Activated naive CD4-positive, alpha-beta T cell treated with anti-CD3 and anti-CD28 coated beads, Interleukin-2, amount 50 U/mL, for 72 hours (primary cell): ENCODE measurements at regions not wholly inside any gene's neighbourhood (a gene's known extent, or its start where the extent isn't known, plus 50 kb on each side); places are given as distances from the start of the nearest gene placed in this dataset.

ENCODE experiments used
- ATAC-seq, 2 donors: fragments of 150-1000 bp; cut with Tn5 transposase; 2 replicates each; pipeline ENCODE4 v1.10.0; 2021; ENCODE audit warnings: mild to moderate bottlenecking in 2 of 2, moderate library complexity in 2 of 2
- DNase-seq, 2 donors: peaks; one replicate each; pipeline ENCODE4 v3.0.0; 2021 to 2022; ENCODE audit warnings: low spot score in 2 of 2
- H3K27ac Mint-ChIP-seq, 2 donors: one replicate each; pipeline ENCODE4 v1.8.0; 2022; ENCODE audit warnings: mild to moderate bottlenecking in 2 of 2, mixed read lengths in 2 of 2
- H3K36me3 Mint-ChIP-seq, 2 donors: one replicate each; pipeline ENCODE4 v1.8.0; 2022; ENCODE audit warnings: mixed read lengths in 2 of 2
- H3K9me3 Mint-ChIP-seq, 2 donors: one replicate each; pipeline ENCODE4 v1.8.0; 2022; ENCODE audit warnings: mixed read lengths in 2 of 2

DNA sequence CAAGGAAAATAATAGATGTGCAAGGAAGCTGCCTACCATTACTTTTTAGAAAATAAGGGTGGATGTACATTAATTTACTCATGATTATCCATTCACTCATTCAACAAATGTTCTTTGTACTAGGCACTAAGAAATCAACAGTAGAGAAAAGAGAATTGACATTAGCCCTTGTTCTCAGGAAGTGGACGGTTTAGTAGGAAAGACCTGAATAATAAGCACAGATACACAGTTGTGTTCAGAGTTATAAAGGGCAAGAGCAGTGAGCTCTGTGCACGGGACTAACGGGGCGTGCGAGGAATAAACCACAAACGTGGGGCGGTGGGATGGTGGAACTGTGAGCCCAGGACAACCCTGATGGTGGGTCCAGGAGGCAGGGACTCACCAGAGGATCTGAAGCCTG lies 94.4 kb upstream of the MBOAT2 start:
- DNase-seq = no peak
- ATAC-seq = no peak
- H3K9me3 Mint-ChIP-seq = no peaks in the 10 kb centered on the region
- H3K27ac Mint-ChIP-seq = no peak overlapping the region
- no peaks in the 10 kb centered on the region for H3K36me3 Mint-ChIP-seq

DNA sequence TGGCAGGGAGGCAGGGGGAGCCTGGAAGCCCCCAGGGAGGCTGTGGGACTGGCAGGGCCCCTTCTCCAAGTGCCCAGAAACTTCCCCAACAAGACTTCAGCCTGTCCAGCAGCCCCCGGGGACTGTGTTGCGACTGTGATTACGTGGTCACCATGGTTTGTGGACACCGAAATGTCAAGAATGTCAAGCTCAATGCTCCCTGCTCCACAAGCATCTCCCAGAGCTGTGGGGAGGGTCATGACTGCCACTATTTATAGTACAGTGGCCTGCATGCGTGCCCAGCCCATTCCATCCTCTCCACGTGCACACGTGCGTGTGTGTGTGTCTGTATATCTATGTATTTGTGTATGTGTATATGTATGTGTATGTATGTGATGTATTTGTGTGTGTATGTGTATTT lies 93.8 kb upstream of the MBOAT2 start:
- DNase-seq (no peak), ATAC-seq (no peak)
- no peaks in the 10 kb centered on the region for H3K9me3 Mint-ChIP-seq
- no peaks in the 10 kb centered on the region for H3K36me3 Mint-ChIP-seq
- no peak overlapping the region for H3K27ac Mint-ChIP-seq

DNA sequence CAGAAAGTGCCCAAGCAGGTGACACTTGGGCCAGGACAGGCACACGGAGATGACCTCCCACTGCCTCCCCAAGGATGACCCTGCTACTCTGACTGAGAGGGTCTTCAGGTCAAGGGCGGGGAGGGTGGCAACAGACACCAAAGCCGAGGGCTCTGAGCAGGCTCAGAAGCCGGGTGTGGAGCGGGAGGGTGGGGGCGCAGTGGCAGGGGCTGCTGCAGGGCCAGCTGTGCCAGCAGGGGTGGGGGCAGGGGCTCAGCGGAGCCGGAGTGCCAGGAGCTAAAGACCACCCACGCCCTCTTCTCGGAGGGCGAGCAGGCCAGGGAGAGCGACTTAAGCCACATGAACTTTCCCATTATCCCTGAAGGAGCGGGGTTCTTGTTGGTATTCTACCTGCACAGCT lies 93.3 kb upstream of the MBOAT2 start:
- ATAC-seq (no peak), DNase-seq (no peak)
- Mint-ChIP-seq H3K27ac (no peak overlapping the region), H3K9me3 (no peaks in the 10 kb centered on the region), H3K36me3 (no peaks in the 10 kb centered on the region)

DNA sequence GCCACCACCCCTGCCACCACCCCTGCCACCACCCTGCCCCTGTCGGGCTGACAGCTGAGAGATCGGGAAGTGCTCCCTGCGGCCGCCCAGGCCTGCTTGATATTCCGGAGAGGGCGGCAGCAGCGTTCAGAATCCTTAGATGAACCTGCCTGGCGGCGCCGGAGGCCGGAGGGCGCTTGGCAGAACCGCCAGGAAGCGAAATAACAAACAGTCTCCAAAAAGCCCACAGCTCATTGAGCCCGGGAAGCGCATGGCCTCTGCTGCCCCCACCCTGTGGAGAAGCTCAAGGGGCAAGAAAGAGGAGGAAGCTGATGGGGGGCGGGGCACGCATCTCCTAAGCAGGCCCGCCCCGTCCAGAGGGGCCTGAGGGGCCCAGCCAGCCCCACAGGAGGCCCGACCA lies 92.2 kb upstream of the MBOAT2 start:
- Mint-ChIP-seq H3K27ac (no peak overlapping the region), H3K9me3 (no peaks in the 10 kb centered on the region), H3K36me3 (no peaks in the 10 kb centered on the region)
- ATAC-seq (no peak), DNase-seq (no peak)

DNA sequence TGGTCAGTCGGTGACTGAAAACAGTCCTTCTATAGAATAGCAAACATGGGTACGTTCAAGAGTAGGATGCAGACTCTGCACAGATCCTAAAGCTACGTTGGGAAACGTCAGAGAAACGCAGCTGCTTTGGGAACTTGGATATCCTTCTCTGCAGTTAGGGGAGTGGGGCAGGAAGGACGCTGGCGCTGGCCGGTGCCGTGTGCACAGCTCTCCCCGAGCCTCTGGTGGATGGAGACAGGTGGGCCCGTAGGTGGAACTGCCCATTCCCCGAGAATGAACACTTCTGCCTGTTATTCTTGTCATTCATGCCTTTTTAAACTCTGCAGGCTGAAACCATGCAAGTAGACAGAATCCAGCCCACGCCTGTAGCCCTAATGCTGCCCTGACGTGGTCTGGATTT lies 91.7 kb upstream of the MBOAT2 start:
- DNase-seq = no peak
- Mint-ChIP-seq H3K36me3 (no peaks in the 10 kb centered on the region), H3K27ac (no peak overlapping the region), H3K9me3 (no peaks in the 10 kb centered on the region)
- ATAC-seq = no peak

DNA sequence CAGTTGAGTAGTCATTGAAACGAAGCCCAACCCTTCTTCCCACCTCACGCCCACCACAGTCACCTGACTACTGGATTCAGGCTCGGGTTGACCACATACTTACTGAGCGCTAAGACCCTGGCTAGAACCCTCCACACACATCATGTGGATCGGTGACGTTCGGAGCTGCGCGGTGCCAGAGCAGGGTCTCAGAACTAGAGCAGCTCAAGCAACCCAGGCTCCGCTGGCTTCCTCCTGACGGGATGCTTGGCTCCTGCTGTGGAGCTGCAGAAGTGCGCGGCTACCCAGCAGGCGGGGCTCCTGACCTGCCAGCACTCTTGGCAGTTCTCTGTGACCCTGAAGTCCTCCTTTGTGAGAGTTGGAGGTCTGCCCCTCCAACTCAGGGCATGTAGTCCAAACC lies 90.6 kb upstream of the MBOAT2 start:
- ATAC-seq = no peak

DNA sequence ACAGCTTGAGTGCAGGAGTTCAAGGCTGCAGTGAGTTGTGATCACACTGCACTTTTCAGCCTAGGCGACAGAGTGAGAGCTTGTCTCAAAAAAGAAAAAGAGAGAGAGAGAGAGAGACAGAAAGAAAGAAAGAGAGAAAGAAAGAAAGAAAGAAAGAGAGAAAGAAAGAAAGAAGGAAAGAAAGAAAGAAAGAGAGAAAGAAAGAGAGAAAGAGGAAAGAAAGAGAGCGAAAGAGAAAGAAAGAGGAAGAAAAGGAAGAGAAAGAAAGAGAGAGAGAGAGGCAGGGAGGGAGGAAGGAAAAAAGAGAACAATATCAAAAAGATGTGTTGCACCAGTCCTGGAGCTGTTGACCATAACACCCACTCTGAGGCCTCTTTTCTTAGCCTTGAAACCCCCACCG lies 89.8 kb upstream of the MBOAT2 start:
- no peaks in the 10 kb centered on the region for H3K9me3 Mint-ChIP-seq
- ATAC-seq = no peak
- no peaks in the 10 kb centered on the region for H3K36me3 Mint-ChIP-seq
- peak overlapping the region in 1 of 2 donors; percentile 44 for H3K27ac Mint-ChIP-seq
- DNase-seq = no peak

More for the DNA sequence above, 90.6 kb upstream of the MBOAT2 start:
- H3K27ac Mint-ChIP-seq = no peak overlapping the region
- no peak for DNase-seq
- no peaks in the 10 kb centered on the region for H3K9me3 Mint-ChIP-seq
- H3K36me3 Mint-ChIP-seq = no peaks in the 10 kb centered on the region

DNA sequence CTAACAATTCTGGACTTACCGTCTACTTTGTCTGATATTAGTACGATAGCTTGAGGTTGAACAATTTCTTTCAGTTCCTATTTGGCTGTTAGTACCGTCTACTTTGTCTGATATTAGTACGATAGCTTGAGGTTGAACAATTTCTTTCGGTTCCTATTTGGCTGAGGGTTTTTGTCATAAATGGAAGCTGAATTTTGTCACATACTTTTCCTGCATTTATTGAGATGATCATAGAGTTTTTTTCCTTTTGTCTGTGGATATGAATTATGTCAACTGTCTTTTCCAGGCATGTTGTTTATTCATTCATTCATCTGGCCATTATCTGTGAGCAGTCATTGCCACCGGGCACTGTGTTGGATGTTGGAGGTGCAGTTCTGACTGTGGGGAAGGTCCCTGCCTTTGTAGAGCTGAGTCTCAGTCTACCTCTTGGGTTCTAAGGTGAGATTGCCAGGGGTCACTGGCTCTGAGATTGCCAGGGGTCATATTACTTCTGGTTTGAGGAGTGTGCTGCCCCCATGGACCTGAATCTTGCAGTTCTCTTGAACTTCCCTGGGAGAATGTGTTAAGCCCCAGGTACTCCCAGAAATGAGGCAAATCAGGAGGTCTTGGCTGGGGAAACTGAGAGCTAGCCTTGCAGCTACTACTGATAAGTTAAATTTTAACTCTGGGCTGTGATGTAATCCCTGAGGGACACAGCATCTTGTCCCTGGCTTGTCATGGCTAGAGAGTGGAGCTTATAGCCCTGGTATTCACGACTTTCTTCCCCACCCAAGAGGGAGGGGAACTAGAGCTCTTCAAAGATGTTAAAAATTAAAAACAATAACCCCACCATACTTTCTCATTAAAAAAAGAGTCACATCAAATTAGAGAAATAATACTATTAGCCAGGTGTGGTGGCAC lies 89.1 kb upstream of the MBOAT2 start:
- Mint-ChIP-seq H3K27ac (no peak overlapping the region), H3K36me3 (no peaks in the 10 kb centered on the region), H3K9me3 (no peaks in the 10 kb centered on the region)
- ATAC-seq (no peak), DNase-seq (no peak)

DNA sequence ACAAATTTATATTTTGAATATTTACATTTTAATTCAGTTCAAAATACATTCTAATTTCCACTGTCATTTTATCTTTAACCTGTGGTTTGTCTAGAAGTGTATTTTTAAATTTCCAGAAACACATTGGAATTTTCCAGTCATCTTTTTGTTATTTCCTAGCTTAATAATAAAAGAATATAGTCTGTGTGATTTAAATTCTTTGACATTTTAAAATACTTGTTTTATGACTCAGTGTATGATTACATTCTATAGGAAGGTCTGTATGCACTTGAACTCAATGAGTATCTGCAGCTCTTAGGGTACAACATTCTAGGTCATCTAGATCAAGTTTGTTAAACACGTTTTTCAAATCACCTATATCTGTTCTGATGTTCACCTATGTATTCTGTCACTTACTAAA lies 88.3 kb upstream of the MBOAT2 start:
- H3K9me3 Mint-ChIP-seq = no peaks in the 10 kb centered on the region
- H3K36me3 Mint-ChIP-seq = no peaks in the 10 kb centered on the region
- ATAC-seq (no peak), DNase-seq (no peak)
- H3K27ac Mint-ChIP-seq = no peak overlapping the region

DNA sequence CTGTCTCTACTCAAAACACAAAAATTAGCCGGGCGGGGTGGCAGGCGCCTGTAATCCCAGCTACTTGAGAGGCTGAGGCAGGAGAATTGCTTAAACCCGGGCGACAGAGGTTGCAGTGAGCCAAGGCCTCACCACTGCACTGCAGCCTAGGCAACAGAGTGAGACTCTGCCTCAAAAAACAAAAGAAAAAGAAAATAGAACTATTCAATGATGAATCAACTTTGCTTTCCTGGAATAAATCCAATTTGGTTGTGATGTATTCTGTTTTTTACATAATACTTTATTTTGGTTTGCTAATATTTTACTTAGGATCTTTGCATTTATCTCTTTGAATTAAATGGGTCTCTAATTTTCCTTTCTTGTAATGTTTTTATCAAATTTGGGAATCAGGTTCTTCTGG lies 86.3 kb upstream of the MBOAT2 start:
- no peaks in the 10 kb centered on the region for H3K36me3 Mint-ChIP-seq
- DNase-seq (no peak), ATAC-seq (no peak)
- no peak overlapping the region for H3K27ac Mint-ChIP-seq
- no peaks in the 10 kb centered on the region for H3K9me3 Mint-ChIP-seq

DNA sequence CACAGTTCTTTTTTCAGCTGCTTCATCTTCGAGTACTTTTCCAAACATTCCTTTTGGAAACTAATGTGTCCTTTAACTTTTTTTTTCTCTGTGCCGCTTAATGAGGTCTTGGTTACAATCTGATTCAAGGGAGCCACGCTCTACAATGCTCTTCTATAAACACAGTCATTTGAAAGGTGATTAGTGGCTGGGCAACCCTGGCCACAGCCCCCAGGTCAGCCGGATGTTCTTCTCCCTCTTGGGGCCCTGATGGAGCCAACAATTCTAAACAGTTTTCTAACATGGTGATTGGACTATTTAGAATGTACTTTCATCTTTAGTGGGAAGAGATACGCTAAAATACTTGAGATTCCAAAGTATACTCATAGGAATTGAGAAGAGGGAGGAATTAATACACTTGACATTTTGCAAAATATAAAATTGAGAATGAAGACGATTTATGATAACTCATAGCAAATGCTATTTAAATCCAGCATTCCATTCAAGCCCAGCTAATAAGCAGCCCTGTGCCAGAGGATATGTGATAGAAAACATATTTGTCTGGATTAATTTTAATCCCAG lies 83.7 kb upstream of the MBOAT2 start:
- Mint-ChIP-seq H3K9me3 (peaks cover 0 to 9% of the 10 kb centered on the region in 2 donors), H3K27ac (no peak overlapping the region), H3K36me3 (no peaks in the 10 kb centered on the region)
- no peak for DNase-seq
- no peak for ATAC-seq

DNA sequence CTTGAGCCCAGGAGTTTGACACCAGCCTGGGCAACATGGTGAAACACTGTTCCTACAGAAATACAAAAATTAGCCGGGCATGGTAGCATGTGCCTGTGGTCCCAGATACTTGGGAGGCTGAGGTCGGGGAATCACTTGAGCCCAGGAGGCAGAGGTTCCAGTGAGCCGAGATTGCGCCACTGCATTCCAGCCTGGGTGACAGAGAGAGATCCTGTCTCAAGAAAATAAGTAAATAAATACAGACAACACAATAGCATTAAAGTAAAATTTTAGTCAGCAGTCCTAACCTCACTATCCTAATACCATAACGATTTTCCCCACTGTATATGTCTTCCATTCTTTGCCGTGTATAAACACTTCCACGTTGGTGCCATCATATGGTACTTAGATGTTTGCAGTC lies 83.0 kb upstream of the MBOAT2 start:
- no peak for DNase-seq
- Mint-ChIP-seq H3K36me3 (no peaks in the 10 kb centered on the region), H3K27ac (no peak overlapping the region), H3K9me3 (peaks cover 5 to 15% of the 10 kb centered on the region in 2 donors)
- ATAC-seq = no peak

DNA sequence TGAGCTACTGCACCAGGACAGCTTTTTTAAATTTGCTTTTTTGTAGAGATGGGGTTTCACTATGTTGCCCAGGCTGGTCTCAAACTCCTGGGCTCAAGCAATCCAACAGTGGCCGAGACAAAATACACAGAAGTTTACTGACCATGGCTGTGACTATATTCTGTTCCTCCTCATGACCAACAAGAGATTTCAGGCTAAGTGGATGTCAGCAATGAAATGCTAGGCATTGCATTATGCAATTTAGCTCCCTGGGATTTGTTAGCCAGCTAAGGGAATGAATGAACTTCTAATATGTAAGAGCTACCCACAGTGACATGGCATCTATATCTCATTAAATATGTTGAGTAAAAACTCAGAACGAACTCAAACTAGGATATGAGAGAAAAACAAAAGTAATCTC lies 81.9 kb upstream of the MBOAT2 start:
- Mint-ChIP-seq H3K27ac (no peak overlapping the region), H3K36me3 (no peaks in the 10 kb centered on the region), H3K9me3 (peaks cover 6 to 17% of the 10 kb centered on the region in 2 donors)
- ATAC-seq (no peak), DNase-seq (no peak)

DNA sequence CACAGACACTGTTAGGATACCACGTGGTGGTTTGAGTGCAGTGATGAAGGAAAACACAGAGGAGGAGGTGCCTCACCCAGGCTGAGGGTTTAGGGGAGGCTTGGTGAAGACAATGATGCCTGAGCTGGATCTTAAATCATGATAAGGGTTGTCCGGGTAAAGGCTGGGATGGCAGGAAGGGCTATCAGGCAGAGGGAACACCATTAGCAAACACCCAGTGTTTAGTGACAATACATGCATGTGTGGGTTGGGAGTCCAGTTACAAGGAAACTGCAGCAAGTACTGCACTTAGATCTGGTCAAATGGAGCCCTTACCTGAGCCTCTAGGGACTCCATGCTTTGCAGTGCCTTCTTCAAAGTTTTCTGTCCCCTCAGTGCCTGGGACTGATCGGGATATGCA lies 79.8 kb upstream of the MBOAT2 start:
- Mint-ChIP-seq H3K36me3 (no peaks in the 10 kb centered on the region), H3K9me3 (peaks cover 6 to 17% of the 10 kb centered on the region in 2 donors), H3K27ac (no peak overlapping the region)
- DNase-seq = no peak
- no peak for ATAC-seq

DNA sequence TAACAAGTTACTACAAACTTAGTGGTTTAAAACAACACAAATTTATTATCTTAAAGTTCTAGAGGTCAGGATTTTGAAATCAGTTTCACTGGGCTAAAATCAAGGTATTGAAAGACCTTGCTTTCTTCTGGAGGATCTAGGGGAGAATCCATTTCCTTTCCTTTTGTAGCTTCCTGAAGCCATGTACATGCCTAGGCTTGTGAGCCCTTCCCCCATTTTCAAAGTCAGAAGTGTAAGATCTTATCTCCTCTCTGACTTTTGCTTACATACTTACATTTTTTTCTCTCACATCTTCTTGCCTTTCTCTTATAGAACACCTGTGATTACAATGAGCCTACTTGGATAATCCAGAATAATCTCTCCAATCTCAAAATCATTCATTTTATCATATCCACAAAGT lies 78.7 kb upstream of the MBOAT2 start:
- ATAC-seq (no peak), DNase-seq (no peak)
- H3K36me3 Mint-ChIP-seq = no peaks in the 10 kb centered on the region
- no peak overlapping the region for H3K27ac Mint-ChIP-seq
- peaks cover 6 to 17% of the 10 kb centered on the region in 2 donors for H3K9me3 Mint-ChIP-seq

DNA sequence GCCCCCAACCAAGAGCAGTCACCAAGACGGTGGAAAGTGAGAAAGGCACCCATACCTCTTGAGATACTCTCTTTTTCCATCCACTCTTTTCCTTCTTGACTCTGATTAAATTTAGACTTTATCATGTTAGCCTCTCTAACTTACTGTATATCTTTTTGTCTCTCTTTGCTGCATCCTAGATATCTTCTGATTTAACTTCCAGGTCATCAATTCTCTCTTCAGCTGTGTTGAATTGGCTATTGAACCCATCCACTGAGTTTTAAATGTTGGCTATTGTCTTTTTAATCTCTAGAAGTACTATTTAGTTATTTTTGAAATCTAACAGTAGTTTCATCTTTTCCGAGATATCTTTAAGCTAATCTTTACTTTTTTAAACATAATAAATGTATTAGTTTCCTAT lies 78.3 kb upstream of the MBOAT2 start:
- Mint-ChIP-seq H3K9me3 (peaks cover 6 to 17% of the 10 kb centered on the region in 2 donors), H3K27ac (no peak overlapping the region), H3K36me3 (no peaks in the 10 kb centered on the region)
- DNase-seq = no peak
- no peak for ATAC-seq

DNA sequence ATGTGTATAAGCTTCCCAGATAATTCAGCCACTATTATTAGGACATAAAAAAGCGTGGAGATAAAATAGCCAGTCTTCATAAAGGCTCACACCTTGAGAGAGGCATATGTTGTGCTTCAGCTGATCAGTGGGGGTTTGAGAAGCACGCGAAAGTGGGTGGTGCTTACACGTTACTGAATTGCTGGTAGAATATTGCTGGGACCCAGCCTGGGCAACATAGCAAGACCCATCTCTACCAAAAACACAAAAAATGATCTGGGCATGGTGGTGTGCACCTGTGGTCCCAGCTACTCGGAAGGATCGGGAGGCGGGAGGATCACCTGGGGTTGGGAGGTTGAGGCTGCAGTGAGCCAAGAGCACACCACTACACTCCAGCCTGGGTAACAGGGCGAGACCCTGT lies 74.9 kb upstream of the MBOAT2 start:
- H3K36me3 Mint-ChIP-seq = no peaks in the 10 kb centered on the region
- peaks cover 6 to 14% of the 10 kb centered on the region in 2 donors for H3K9me3 Mint-ChIP-seq
- DNase-seq (no peak), ATAC-seq (no peak)
- H3K27ac Mint-ChIP-seq = no peak overlapping the region

DNA sequence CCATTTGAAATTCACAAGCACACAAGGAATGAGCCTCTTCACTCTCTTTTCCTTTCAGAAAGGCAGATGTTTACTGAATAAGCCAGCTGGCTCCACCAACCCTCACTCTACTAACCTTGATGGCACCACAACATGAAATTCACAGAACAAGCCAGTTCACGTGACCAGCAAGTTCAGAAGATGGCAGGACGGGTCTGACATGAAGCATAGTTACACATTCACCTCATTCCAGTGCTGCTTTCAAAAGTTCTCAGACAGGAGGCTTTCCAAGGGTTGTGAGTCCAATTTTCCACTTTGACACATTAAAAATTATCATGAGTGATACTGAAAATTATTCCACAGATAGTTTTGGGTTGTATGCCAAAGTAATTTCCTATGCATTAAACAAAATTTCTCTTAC lies 74.2 kb upstream of the MBOAT2 start:
- H3K27ac Mint-ChIP-seq = no peak overlapping the region
- peaks cover 6 to 11% of the 10 kb centered on the region in 2 donors for H3K9me3 Mint-ChIP-seq
- H3K36me3 Mint-ChIP-seq = no peaks in the 10 kb centered on the region
- no peak for ATAC-seq
- DNase-seq = no peak
